ENCODE measurements at regions not wholly inside any gene's neighbourhood (a gene's known extent, or its start where the extent isn't known, plus 50 kb on each side); places are given as distances from the start of the nearest gene placed in this dataset.

DNA sequence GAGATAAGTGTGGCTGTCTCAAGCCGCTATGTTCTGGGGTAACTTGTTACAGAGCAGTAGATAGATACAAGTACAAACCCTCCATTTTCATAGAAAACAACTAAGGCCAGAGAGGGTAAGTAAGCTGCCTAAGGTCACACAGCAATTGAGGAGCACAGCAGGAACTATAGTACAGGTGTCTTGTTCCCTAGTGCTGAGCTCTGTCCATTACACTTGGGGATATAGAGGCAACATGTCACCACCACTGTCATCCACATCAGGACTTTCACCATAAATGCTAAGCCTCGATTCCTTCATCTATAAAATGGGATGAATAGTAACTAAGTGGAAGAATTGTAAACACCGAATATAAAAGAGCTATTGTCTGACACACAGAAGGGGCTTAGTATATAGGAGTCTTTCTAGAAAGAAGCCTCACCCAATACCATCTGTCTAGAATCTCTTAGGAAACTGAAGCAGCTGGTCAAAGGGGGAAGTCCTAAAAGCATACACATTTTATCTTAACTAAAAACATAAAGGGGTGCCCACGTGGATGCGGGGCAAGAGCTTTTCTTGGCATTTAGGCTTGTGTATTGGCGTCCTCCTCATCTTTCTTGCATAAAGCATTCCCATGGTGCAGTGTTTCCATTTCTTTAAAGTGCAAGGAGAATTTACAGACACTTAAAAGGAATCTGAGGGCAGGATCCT lies 93.8 kb upstream of the ALX4 start:
- H3K9me3 ChIP-seq (ENCODE audit: control insufficient read depth, insufficient read depth, low read depth, low read length): no peaks in the 10 kb centered on the region
- DNase-seq (ENCODE audit: low read depth, low spot score) (no peak), ATAC-seq (no peak)
- H3K27ac ChIP-seq (ENCODE audit: low read length): no peak overlapping the region
- intact Hi-C loops (cut with micrococcal nuclease; ENCODE audit: unreplicated experiment) (no loop called here), in situ Hi-C loops (cut with HindIII; ENCODE audit: low pct_unique_long_range_greater_than_20kb, low sequenced_read_pairs) (no loop called here)
- no peaks in the 10 kb centered on the region for H3K36me3 ChIP-seq (ENCODE audit: control insufficient read depth, insufficient read depth, low read length)
- H3K27me3 ChIP-seq (ENCODE audit: control insufficient read depth, insufficient read depth, low read length): peaks cover 9% of the 10 kb centered on the region
- TF ChIP-seq SIN3A (IDR thresholded peaks at IDR 0.05; ENCODE audit: borderline replicate concordance, insufficient read depth, low read depth, low read length) (no peak), TCF7L2 (IDR thresholded peaks at IDR 0.05; ENCODE audit: low read depth, low read length) (no peak), REST (IDR thresholded peaks at IDR 0.05; ENCODE audit: insufficient read depth in 1 of 2, low read depth in 2 of 2, low read length in 1 of 2) (no peak), CTCF (IDR thresholded peaks at IDR 0.05) (no peak), POLR2AphosphoS5 (IDR thresholded peaks at IDR 0.05; ENCODE audit: low read depth, low read length) (no peak)
- H3K4me3 ChIP-seq (ENCODE audit: low read depth in 2 of 2, low read length in 2 of 2): no peak overlapping the region
- BruUV-seq (replicated peaks): no TSS peak
- no peaks in the 10 kb centered on the region for H3K4me1 ChIP-seq (ENCODE audit: control insufficient read depth, insufficient read depth, low read length)
- POLR2A ChIA-PET: no interaction called here
- CTCF ChIA-PET: no interaction called here

- DNase-seq (ENCODE audit: low read depth, low spot score) (no peak), ATAC-seq (no peak)
- intact Hi-C loops (cut with micrococcal nuclease; ENCODE audit: unreplicated experiment): no loop called here
- H3K4me1 ChIP-seq (ENCODE audit: control insufficient read depth, insufficient read depth, low read length): no peaks in the 10 kb centered on the region
- in situ Hi-C loops (cut with HindIII; ENCODE audit: low pct_unique_long_range_greater_than_20kb, low sequenced_read_pairs): no loop called here
- no peak overlapping the region for H3K4me3 ChIP-seq (ENCODE audit: low read depth in 2 of 2, low read length in 2 of 2)
- H3K27ac ChIP-seq (ENCODE audit: low read length): no peak overlapping the region
- no peaks in the 10 kb centered on the region for H3K36me3 ChIP-seq (ENCODE audit: control insufficient read depth, insufficient read depth, low read length)
- ChIA-PET CTCF (no interaction called here), POLR2A (no interaction called here)
- no TSS peak for BruUV-seq (replicated peaks)
- no peak for TF ChIP-seq POLR2AphosphoS5 (IDR thresholded peaks at IDR 0.05; ENCODE audit: low read depth, low read length)
- TF ChIP-seq REST (IDR thresholded peaks at IDR 0.05; ENCODE audit: insufficient read depth in 1 of 2, low read depth in 2 of 2, low read length in 1 of 2): no peak
- no peak for TF ChIP-seq TCF7L2 (IDR thresholded peaks at IDR 0.05; ENCODE audit: low read depth, low read length)
- no peak for TF ChIP-seq SIN3A (IDR thresholded peaks at IDR 0.05; ENCODE audit: borderline replicate concordance, insufficient read depth, low read depth, low read length)
- no peak for TF ChIP-seq CTCF (IDR thresholded peaks at IDR 0.05)
- no peaks in the 10 kb centered on the region for H3K9me3 ChIP-seq (ENCODE audit: control insufficient read depth, insufficient read depth, low read depth, low read length)
- H3K27me3 ChIP-seq (ENCODE audit: control insufficient read depth, insufficient read depth, low read length): peaks cover 9% of the 10 kb centered on the region
Measured at GRCh38 chr11:44404301-44404700, 94.4 kb upstream of the ALX4 start.

Measured in Panc1 (cell line).